Stomach (tissue), 8 donors: ENCODE measurements at regions not wholly inside any gene's neighbourhood (a gene's known extent, or its start where the extent isn't known, plus 50 kb on each side); places are given as distances from the start of the nearest gene placed in this dataset.

Experiments used
- DNase-seq, 2 donors: peaks; one replicate each; pipeline versions ENCODE4 v3.0.0 to v3.0.0-alpha.2; 2013 to 2019
- H3K27ac ChIP-seq, 5 donors: fragments of 200-600 bp in 4 of 5; sonication (generic) in 4 of 5; one replicate each; pipeline ENCODE4 v1.5.1; 2013 to 2019; ENCODE audit warnings: mild to moderate bottlenecking in 1 of 5, moderate library complexity in 1 of 5
- H3K27me3 ChIP-seq, 3 donors: fragments of 200-600 bp; sonication (generic); one replicate each; pipeline ENCODE4 v1.5.1; 2017 to 2019; ENCODE audit warnings: mixed run types in 1 of 3
- H3K36me3 ChIP-seq, 4 donors: fragments of 200-600 bp; sonication (generic); 1 replicate in 3 of 4; 2 replicates in 1 of 4; pipeline ENCODE4 v1.5.1; 2016 to 2019
- H3K4me1 ChIP-seq, 4 donors: fragments of 200-600 bp; sonication (generic); one replicate each; pipeline ENCODE4 v1.5.1; 2016 to 2019
- H3K4me3 ChIP-seq, 4 donors: fragments of 200-600 bp; sonication (generic) in 3 of 4; one replicate each; pipeline ENCODE4 v1.5.1; 2016 to 2019; ENCODE audit warnings: mild to moderate bottlenecking in 1 of 4
- H3K9me3 ChIP-seq, 4 donors: fragments of 200-600 bp; sonication (generic); one replicate each; pipeline ENCODE4 v1.5.1; 2016 to 2019
- EP300 ChIP-seq: sonication (generic); formaldehyde crosslinking; IDR thresholded peaks from one replicate; pipeline ENCODE4 v1.6.1; 2017; ENCODE audit warnings: antibody characterized with exemption
- POLR2A ChIP-seq, 4 donors: fragments of 450-650 bp; IDR thresholded peaks; one replicate each; pipeline ENCODE4 v1.6.1; 2016; ENCODE audit warnings: antibody characterized with exemption in 4 of 4, control low read depth in 2 of 4, mild to moderate bottlenecking in 1 of 4, moderate library complexity in 1 of 4
- POLR2AphosphoS5 ChIP-seq, 3 donors: sonication (generic); formaldehyde crosslinking; IDR thresholded peaks; one replicate each; pipeline ENCODE4 v1.6.1; 2016; ENCODE audit warnings: antibody characterized with exemption in 3 of 3
- WGBS, 5 donors: extraction: QIAGEN DNeasy Blood & Tissue Kit in 3 of 5; methylation state at CpG; one replicate each; pipeline versions ENCODE4 v1.1.5 to v1.1.7; 2013 to 2018; 5-methylcytosine and 5-hydroxymethylcytosine counted together
- intact Hi-C: fragments of 100-400 bp; cut with DNase I; formaldehyde crosslinking; loops from one replicate; pipeline ENCODE4 v1.15.1; 2023; ENCODE audit warnings: low total_unique reads
- TF ChIP-seq, protein P1 (sequence below), 7 experiments: fragments of 450-650 bp in 4 of 7; fragments of 200-600 bp in 3 of 7; sonication (generic) in 3 of 7; IDR thresholded peaks; one replicate each; pipeline ENCODE4 v1.5.1; 2016 to 2019; ENCODE audit warnings: antibody characterized with exemption in 7 of 7, control low read depth in 2 of 7, mild to moderate bottlenecking in 1 of 7
- donor health status: healthy with polysubstance abuse.
- donor health status: Bipolar disorder and iron deficiency.
- donor health status: healthy.

DNA sequence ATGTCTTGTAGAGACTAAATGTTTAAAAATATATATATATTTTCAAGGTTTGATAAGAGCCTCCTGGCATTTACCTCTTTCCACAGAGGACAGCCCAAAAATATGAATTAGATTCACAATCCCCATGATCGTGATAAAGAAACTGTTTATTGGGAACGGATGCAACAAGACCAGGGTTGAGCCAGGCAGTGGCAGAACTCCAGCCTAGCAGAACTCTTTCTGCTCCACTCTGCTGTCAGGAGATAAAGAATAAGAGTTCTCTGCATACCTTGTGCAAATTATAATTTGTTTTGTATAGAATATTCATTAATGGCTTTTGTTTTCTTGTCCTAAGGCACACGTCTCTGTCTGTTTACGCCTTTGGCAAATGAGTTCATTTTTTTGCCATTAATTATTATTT, 472.2 kb downstream of the TUSC1 start:
- Histone ChIP-seq H3K27ac (no peak overlapping the region), H3K4me1 (no peaks in the 10 kb centered on the region), H3K4me3 (no peak overlapping the region), H3K27me3 (no peaks in the 10 kb centered on the region), H3K36me3 (no peaks in the 10 kb centered on the region), H3K9me3 (no peaks in the 10 kb centered on the region)
- DNase-seq = no peak
- WGBS, 5 donors = 69 to 83% (median 77%) methylated on average over 4 of the region's 4 CpGs
- intact Hi-C loops = no loop called here
- TF ChIP-seq POLR2AphosphoS5 (IDR thresholded peaks at IDR 0.05) = no peak
- TF ChIP-seq, protein P1, sequence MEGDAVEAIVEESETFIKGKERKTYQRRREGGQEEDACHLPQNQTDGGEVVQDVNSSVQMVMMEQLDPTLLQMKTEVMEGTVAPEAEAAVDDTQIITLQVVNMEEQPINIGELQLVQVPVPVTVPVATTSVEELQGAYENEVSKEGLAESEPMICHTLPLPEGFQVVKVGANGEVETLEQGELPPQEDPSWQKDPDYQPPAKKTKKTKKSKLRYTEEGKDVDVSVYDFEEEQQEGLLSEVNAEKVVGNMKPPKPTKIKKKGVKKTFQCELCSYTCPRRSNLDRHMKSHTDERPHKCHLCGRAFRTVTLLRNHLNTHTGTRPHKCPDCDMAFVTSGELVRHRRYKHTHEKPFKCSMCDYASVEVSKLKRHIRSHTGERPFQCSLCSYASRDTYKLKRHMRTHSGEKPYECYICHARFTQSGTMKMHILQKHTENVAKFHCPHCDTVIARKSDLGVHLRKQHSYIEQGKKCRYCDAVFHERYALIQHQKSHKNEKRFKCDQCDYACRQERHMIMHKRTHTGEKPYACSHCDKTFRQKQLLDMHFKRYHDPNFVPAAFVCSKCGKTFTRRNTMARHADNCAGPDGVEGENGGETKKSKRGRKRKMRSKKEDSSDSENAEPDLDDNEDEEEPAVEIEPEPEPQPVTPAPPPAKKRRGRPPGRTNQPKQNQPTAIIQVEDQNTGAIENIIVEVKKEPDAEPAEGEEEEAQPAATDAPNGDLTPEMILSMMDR (IDR thresholded peaks at IDR 0.05) = no peak
- TF ChIP-seq POLR2A (IDR thresholded peaks at IDR 0.05) = no peak
- TF ChIP-seq EP300 = no peak

DNA sequence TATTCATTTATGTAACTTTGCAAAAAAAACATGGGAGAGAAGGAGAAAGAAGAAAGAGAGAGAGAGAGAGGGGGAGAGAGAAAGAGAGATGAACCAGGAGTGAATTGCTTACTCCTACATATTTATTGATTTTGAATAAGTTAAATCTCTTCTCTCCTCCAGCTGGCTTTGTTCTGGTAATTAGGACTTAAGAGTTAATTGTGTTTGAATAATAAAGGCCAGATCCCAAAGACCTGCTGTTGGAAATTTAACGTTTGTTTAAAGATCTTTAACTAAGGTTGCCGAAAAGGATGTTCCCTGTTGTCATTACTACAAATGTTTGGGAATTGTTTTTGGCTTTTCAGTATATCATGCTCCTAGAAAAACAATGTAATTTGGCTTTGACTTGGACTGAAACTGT, 473.0 kb downstream of the TUSC1 start:
- no peaks in the 10 kb centered on the region for H3K9me3 ChIP-seq
- no peaks in the 10 kb centered on the region for H3K36me3 ChIP-seq
- WGBS, 5 donors = 34 to 48% (median 35%) methylated on average over 2 of the region's 2 CpGs
- intact Hi-C loops = no loop called here
- DNase-seq = no peak
- no peak overlapping the region for H3K4me3 ChIP-seq
- no peak for TF ChIP-seq EP300
- TF ChIP-seq, protein P1 (IDR thresholded peaks at IDR 0.05) = no peak
- TF ChIP-seq POLR2AphosphoS5 (IDR thresholded peaks at IDR 0.05) = no peak
- no peak for TF ChIP-seq POLR2A (IDR thresholded peaks at IDR 0.05)
- H3K27me3 ChIP-seq = no peaks in the 10 kb centered on the region
- H3K4me1 ChIP-seq = no peaks in the 10 kb centered on the region
- no peak overlapping the region for H3K27ac ChIP-seq

DNA sequence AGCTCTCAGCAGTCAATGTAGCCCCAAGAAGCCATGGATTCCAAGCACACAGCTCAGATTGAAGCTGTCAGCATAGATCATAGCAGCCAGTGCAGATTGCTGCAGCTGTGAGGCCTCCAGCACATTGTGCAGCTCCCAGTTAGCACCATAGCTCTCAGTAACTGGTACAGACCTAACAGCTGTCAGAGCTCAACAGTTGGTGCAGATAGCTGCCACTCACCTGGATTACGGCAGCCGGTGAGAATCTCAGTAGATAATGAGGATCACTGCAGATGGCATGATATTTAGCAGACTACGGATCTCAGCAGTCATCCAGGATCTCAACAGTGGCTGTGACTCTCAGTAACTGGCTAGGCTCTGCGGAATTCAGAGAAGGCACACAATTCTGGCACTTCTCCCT, 500.4 kb downstream of the TUSC1 start:
- 78 to 92% (median 86%) methylated on average over 4 of the region's 4 CpGs for WGBS, 5 donors
- no peaks in the 10 kb centered on the region for H3K27me3 ChIP-seq
- TF ChIP-seq, protein P1 (IDR thresholded peaks at IDR 0.05) = no peak
- TF ChIP-seq EP300 = no peak
- no peak for TF ChIP-seq POLR2AphosphoS5 (IDR thresholded peaks at IDR 0.05)
- TF ChIP-seq POLR2A (IDR thresholded peaks at IDR 0.05) = no peak
- H3K9me3 ChIP-seq = peaks cover 0 to 20% (median 12%) of the 10 kb centered on the region in 4 donors
- intact Hi-C loops = no loop called here
- no peak overlapping the region for H3K4me3 ChIP-seq
- no peaks in the 10 kb centered on the region for H3K36me3 ChIP-seq
- H3K4me1 ChIP-seq = no peaks in the 10 kb centered on the region
- DNase-seq = no peak
- no peak overlapping the region for H3K27ac ChIP-seq

DNA sequence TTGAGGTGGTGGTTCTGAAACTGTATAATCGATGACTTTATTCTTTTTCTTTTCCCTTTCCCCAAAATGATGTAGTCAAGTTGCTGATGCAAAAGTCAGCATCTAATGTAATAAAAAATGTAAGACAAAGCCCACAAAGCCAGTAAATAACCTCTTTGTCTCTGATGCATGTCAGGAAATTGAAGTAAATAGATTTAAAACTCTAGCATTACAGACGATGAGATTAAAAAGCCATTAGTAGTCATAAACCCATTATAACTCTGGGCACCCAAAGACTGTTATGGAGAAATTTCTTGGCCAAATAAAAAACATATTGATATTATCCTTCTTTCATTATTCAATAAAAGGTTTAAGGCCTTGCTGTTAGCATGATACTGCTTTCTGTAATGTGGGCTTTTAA, 548.7 kb downstream of the TUSC1 start:
- 76 to 93% (median 89%) methylated on average over 2 of the region's 2 CpGs for WGBS, 5 donors
- H3K36me3 ChIP-seq = no peaks in the 10 kb centered on the region
- no peak overlapping the region for H3K27ac ChIP-seq
- no peak for DNase-seq
- intact Hi-C loops = no loop called here
- H3K4me1 ChIP-seq = no peaks in the 10 kb centered on the region
- peaks cover 0 to 16% (median 0%) of the 10 kb centered on the region in 4 donors for H3K9me3 ChIP-seq
- TF ChIP-seq POLR2A (IDR thresholded peaks at IDR 0.05) = no peak
- TF ChIP-seq POLR2AphosphoS5 (IDR thresholded peaks at IDR 0.05) = no peak
- TF ChIP-seq, protein P1 (IDR thresholded peaks at IDR 0.05) = no peak
- no peak for TF ChIP-seq EP300
- H3K27me3 ChIP-seq = no peaks in the 10 kb centered on the region
- no peak overlapping the region for H3K4me3 ChIP-seq
